BJ (cell line): ENCODE measurements at regions not wholly inside any gene's neighbourhood (a gene's known extent, or its start where the extent isn't known, plus 50 kb on each side); places are given as distances from the start of the nearest gene placed in this dataset.
"Not testable (repeated sequence)": the region's sequence is repeated elsewhere in the genome, so short reads cannot be mapped to it uniquely, and the experiment has no call there.

Experiments
- CTCF ChIA-PET: fragments of 350-600 bp; formaldehyde crosslinking; extraction: SDS; loops from one replicate; lab custom pipeline; 2021; ENCODE audit warnings: antibody characterized with exemption, inconsistent platforms; lab: Yijun Ruan, JAX
- POLR2A ChIA-PET: fragments of 300-600 bp; sonication (Branson Sonifier 250); formaldehyde crosslinking; extraction: SDS; loops from one replicate; lab custom pipeline; 2021; ENCODE audit warnings: antibody characterized with exemption; lab: Charles Lee
- DNase-seq: peaks from one replicate; pipeline ENCODE4 v3.0.0-alpha.2; 2011; ENCODE audit warnings: low read depth
- H3K27me3 ChIP-seq: 2 replicates; pipeline ENCODE4 v1.6.0; 2011; ENCODE audit warnings: low read length; ENCODE audit not compliant: control insufficient read depth, insufficient read depth
- H3K36me3 ChIP-seq: 2 replicates; pipeline ENCODE4 v1.5.1; 2011; ENCODE audit warnings: low read length; ENCODE audit not compliant: control insufficient read depth, insufficient read depth
- H3K4me3 ChIP-seq: 2 replicates; pipeline ENCODE4 v1.5.1; 2011; ENCODE audit warnings: low read depth, mild to moderate bottlenecking, control low read depth, low read length
- TF ChIP-seq, protein P1 (sequence below): IDR thresholded peaks from 2 replicates; pipeline ENCODE4 v1.5.1; 2011; ENCODE audit warnings: low read depth, mild to moderate bottlenecking, control low read depth, inconsistent platforms, low read length, moderate library complexity; ENCODE audit not compliant: insufficient read depth

DNA sequence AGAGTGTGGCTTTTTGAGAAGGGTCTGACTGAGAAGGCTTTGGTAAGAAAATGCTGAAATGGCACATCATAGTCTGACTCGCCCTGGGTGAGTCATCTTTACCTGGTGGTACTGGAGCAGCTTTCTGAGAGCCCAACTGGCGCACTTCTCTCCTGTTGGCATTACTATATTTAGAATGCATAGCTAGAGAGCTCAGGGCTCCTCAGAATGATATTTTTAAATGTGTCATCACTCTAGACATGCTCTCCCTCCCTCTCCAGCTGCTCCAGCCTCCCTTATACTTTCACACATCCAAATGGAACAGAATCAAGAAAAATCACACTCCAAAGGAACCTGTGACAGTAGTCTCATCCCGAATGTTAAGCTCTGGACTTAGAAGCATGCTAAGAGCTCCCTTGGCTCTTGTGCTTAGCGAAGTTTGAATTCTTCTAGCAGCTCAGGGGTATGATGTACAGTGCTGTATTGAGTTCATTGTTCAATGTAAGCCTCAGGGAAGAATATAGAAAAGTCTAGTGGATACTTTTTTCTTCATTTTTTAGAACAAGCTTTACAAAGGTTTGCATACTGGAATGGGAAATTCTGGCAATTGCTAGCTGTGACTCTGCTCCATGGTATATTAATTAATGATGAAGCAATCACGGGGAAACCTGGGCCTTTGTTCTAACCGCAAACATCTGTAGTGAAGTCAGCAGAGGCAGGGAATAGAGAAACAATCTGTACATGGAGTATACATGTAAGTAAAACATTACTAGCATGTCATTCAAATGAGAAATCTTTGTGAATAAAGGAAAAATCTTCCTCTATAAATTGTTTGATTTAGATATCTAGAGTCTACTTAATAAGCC is 751.2 kb upstream of the NRXN1 start:
- CTCF ChIA-PET = no interaction called here
- no peaks in the 10 kb centered on the region for H3K27me3 ChIP-seq

DNA sequence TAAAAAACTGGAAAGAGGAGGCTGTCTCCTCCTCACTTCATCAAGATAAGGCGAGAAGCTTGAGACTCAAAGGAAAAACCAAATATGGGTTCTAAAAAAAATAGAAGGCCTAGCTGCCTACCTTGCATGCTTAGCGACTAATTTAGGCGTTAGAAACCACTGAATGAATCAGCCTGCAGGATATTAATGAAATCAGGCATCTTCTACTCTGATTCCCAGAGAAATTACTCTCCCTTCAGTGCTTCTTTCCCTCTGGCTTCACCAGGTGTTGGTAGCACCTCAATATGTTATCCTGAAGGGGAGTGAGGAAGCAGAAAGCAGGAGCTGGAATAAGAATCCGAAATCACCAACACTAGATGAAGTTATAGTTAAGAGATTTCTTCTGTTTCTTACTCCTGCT is 749.8 kb upstream of the NRXN1 start:
- no peaks in the 10 kb centered on the region for H3K27me3 ChIP-seq
- H3K4me3 ChIP-seq = no peak overlapping the region
- ChIA-PET POLR2A (no interaction called here), CTCF (no interaction called here)
- TF ChIP-seq, protein P1, sequence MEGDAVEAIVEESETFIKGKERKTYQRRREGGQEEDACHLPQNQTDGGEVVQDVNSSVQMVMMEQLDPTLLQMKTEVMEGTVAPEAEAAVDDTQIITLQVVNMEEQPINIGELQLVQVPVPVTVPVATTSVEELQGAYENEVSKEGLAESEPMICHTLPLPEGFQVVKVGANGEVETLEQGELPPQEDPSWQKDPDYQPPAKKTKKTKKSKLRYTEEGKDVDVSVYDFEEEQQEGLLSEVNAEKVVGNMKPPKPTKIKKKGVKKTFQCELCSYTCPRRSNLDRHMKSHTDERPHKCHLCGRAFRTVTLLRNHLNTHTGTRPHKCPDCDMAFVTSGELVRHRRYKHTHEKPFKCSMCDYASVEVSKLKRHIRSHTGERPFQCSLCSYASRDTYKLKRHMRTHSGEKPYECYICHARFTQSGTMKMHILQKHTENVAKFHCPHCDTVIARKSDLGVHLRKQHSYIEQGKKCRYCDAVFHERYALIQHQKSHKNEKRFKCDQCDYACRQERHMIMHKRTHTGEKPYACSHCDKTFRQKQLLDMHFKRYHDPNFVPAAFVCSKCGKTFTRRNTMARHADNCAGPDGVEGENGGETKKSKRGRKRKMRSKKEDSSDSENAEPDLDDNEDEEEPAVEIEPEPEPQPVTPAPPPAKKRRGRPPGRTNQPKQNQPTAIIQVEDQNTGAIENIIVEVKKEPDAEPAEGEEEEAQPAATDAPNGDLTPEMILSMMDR = no peak
- DNase-seq = no peak
- no peaks in the 10 kb centered on the region for H3K36me3 ChIP-seq

More for the DNA sequence above, 751.2 kb upstream of the NRXN1 start:
- H3K4me3 ChIP-seq = no peak overlapping the region
- TF ChIP-seq, protein P1 = no peak
- no peak for DNase-seq
- no peaks in the 10 kb centered on the region for H3K36me3 ChIP-seq
- POLR2A ChIA-PET = no interaction called here

DNA sequence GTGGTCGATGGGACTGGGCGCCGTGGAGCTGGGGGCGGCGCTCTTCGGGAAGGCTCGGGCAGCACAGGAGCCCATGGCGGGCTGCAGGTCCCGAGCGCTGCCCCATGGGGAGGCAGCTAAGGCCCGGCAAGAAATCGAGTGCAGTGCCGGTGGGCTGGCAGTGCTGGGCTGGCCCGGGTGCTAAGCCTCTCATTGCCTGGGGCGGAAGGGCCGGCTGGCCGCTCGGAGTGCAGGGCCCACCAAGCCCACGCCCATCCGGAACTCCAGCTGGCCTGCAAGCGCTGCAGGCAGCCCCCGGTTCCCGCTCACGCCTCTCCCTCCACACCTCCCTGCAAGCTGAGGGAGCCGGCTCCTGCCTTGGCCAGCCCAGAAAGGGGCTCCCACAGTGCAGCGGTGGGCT is 748.4 kb upstream of the NRXN1 start:
- Histone ChIP-seq H3K36me3 (no peaks in the 10 kb centered on the region), H3K27me3 (no peaks in the 10 kb centered on the region), H3K4me3 (no peak overlapping the region)
- CTCF ChIA-PET = no interaction called here
- TF ChIP-seq, protein P1 = no peak
- no peak for DNase-seq
- POLR2A ChIA-PET = no interaction called here

DNA sequence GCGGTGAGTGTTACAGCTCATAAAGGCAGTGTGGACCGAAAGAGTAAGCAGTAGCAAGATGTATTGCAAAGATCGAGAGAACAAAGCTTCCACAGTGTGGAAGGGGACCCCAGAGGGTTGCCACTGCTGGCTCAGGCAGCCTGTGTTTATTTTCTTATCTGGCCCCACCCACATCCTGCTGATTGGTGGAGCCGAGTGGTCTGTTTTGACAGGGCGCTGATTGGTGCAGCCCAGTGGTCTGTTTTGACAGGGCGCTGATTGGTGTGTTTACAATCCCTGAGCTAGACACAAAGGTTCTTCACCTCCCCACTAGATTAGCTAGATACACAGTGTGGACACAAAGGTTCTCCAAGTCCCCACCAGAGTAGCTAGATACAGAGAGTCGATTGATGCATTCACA is 747.8 kb upstream of the NRXN1 start:
- H3K36me3 ChIP-seq, H3K4me3 ChIP-seq, H3K27me3 ChIP-seq, CTCF ChIA-PET, DNase-seq, POLR2A ChIA-PET: not testable (repeated sequence)

DNA sequence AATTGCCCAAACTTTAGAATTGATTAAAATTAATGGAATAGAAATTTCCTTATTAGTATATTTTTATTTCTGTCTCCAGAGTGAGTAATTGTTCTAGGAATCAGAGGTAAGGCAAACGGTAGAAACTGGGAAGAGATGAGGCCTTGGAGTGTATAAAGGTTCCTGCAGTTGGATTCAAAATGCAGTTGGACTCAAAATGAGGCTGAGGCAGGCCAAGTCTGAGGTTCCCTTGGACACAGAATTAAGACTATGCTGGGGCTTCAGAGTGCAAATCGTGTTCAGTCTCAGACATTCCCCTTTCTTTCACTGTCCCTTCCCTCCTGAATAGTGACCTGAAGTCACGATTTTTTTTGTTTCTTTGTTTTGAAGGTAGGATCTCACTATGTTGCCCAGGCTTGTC is 746.9 kb upstream of the NRXN1 start:
- POLR2A ChIA-PET = no interaction called here
- Histone ChIP-seq H3K36me3 (no peaks in the 10 kb centered on the region), H3K27me3 (no peaks in the 10 kb centered on the region), H3K4me3 (no peak overlapping the region)
- DNase-seq = no peak
- CTCF ChIA-PET = no interaction called here
- TF ChIP-seq, protein P1 = no peak

DNA sequence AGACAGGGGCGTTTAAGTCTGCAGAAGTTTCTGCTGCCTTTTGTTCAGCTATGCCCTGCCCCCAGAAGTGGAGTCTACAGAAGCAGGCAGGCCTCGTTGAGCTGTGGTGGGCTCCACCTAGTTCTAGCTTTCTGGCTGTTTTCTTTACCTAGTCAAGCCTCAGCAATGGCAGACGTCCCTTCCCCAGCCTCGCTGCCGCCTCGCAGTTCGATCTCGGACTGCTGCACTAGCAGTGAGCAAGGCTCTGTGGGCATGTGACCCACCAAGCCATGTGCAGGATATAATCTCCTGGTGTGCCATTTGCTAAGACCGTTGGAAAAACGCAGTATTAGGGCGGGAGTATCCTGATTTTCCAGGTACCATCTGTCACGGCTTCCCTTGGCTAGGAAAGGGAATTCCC is 742.7 kb upstream of the NRXN1 start:
- H3K27me3 ChIP-seq, DNase-seq, H3K36me3 ChIP-seq, POLR2A ChIA-PET, H3K4me3 ChIP-seq, CTCF ChIA-PET: not testable (repeated sequence)
